Stimulated activated CD4-positive, alpha-beta T cell treated with anti-CD3 and anti-CD28 coated beads, Interleukin-4, amount 100 ng/mL, for 48 hours (primary cell): ENCODE measurements at regions not wholly inside any gene's neighbourhood (a gene's known extent, or its start where the extent isn't known, plus 50 kb on each side); places are given as distances from the start of the nearest gene placed in this dataset.

Experiments used
- DNase-seq, 2 donors: peaks; one replicate each; pipeline ENCODE4 v3.0.0-alpha.2; 2020; ENCODE audit warnings: low read depth in 2 of 2

DNA sequence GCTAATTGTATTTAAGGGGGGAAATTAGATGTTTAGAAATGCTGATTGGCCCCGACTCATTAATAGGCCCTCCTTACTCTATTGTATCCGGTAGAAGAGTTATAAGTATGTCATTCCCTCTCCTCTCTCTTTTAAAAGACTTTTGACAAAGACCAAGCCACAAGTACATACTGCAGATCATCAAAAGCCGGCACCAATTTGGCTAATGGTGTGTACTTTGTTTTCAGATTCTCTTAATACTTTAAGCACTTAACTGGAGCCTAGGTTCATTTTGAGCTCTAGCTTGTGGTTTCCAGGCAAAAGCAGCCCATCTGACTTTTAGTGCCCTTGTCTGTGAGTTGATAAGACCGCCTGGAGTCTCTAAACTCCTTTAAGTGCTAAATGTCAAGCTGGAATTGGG, 210.0 kb upstream of the LYZL1 start:
- DNase-seq = no peak

- no peak for DNase-seq
These were observed 207.6 kb upstream of the LYZL1 start for GRCh38 chr10:29081231-29081630.

DNA sequence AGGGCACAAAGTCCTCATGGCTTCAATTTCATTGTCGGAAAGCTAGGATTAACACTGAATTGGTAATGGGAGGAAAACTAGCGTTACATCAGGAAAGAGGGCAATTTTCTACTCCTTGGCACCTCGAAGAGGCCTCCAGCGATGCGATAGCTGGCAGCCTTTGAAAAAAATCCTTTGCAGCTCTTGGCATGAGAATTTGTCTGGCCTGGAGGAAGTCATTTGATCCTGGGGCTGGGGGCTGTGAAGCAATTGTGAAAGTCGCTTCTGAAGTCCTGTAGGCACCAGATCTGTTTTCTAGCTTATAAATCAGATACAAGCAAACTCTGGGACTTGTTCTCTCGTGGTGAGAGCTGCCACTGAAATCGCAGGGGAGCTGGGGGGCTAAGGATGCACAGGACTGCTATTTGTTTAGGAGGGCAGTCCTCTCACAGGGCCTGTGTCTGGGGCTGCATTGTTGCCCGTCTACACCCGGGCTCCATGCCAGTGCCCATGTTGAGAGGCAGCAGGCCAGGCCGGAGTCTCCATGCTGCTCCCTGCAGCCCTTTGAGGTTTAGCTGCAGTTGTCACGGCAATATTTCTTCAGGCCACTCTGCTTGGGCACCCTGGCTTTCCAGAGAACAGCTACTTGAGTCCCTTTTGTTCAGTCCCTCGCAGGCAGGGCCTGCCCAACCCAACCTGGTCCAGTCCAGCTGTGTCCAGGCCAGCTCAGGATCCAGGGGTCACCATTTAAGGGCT, 206.8 kb upstream of the LYZL1 start:
- no peak for DNase-seq

- no peak for DNase-seq
These were observed 205.8 kb upstream of the LYZL1 start for GRCh38 chr10:29083096-29083495.

DNA sequence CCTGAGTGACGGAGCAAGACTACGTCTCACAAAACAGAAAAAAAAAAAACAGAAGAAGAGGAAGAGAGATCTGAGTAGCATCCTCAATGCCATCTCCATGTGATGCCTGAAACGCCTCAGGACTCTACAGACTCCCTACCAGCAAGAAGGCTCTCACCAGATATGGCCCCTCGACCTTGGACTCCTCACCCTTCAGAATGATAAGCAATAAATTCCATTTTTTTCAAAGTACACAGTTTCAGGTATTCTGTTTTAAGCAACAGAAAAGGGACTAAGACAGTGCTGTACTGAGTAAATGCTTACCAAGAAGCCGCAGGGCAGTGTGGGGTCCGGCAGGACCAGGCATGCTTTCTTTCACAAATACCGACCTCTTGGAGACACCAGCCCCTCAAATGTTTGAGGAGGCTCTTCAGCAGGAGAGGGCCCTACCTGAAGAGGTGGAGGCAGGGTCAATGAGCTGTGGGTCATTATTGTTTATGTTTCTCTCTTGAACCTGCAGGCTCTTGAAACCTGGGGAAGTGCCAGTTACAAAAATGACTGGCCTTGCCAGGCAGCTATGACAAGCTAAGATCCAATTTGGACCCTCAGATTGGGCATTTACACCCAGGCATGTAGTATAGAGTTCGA, 204.1 kb upstream of the LYZL1 start:
- DNase-seq = no peak

DNA sequence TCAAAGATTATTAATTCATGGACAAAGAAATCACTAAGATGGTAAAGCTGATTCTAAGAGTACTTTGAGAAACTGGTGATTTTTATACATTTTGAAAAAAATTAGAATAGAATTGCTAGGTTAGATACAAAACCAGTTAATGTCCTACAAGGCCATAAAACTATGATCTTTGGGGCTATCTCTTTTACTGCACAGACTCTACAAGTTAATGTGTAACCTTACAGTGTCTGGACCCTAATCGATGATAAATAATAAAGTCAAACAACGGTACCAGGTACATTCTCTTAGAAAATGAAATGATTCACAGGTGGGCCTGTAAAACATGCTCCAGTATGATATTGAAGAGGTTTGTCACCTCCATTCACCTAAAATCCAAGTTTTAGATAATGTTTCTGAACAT, 199.8 kb upstream of the LYZL1 start:
- no peak for DNase-seq

- no peak for DNase-seq
These were observed 192.5 kb upstream of the LYZL1 start for GRCh38 chr10:29096303-29096824.

DNA sequence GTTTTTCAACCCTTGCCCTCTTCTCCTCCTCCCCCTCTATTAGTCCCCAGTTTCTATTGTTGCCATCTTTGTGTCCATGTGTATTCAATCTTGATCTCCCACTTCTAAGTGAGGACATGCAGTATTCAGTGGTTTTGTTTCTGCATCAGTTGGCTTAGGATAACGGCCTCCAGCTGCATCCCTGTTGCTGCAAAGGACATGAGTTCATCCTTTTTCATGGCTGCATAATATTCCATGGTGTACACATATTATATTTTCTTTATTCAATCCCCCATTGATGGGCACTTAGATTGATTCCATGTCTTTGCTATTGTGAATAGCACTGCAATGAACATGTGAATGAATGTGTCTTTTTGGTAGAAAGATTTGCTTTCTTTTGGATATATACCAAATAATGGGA, 190.4 kb upstream of the LYZL1 start:
- no peak for DNase-seq

- DNase-seq = no peak
These were observed 189.9 kb upstream of the LYZL1 start for GRCh38 chr10:29099001-29099400.

DNA sequence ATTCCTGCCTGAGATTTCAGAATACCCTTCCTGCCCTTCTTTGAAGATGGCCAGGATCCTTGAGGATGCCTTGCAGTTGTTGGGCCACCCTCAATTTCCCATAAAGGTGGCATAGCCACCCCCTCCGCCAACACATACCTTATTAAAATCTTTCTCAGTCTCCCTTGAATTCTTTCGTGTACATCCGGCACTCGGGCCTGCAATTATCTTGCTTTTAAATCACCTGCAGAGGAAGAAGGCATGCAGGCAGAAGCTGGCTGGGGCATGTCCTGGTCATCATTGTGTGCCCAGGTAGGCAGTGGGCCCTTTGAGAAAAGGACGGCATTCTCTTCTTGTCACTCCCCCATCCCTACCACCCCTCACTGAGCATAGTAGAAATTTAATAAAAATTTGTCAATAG, 189.5 kb upstream of the LYZL1 start:
- no peak for DNase-seq

DNA sequence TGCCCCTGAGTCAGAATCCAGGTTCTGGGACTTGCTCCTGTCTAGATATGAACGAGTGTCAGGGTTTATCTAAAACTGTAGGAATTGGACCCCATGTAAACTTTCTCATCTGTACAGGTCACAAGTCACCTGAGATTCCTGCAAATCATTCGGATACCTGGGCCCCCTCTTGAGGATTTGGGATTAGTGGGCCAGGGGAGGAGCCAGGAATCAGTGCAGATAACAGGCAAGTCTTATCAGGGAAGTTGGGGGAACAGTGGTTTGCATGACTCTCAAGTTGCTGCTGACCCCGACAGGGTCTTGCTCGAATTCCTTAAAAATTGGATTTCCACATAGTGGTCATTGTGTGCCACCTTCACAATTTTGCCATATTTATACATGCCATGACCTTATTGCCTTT, 188.4 kb upstream of the LYZL1 start:
- no peak for DNase-seq

- DNase-seq = no peak
These were observed 186.6 kb upstream of the LYZL1 start for GRCh38 chr10:29102233-29102632.

- DNase-seq = no peak
These were observed 186.2 kb upstream of the LYZL1 start for GRCh38 chr10:29102636-29103035.

DNA sequence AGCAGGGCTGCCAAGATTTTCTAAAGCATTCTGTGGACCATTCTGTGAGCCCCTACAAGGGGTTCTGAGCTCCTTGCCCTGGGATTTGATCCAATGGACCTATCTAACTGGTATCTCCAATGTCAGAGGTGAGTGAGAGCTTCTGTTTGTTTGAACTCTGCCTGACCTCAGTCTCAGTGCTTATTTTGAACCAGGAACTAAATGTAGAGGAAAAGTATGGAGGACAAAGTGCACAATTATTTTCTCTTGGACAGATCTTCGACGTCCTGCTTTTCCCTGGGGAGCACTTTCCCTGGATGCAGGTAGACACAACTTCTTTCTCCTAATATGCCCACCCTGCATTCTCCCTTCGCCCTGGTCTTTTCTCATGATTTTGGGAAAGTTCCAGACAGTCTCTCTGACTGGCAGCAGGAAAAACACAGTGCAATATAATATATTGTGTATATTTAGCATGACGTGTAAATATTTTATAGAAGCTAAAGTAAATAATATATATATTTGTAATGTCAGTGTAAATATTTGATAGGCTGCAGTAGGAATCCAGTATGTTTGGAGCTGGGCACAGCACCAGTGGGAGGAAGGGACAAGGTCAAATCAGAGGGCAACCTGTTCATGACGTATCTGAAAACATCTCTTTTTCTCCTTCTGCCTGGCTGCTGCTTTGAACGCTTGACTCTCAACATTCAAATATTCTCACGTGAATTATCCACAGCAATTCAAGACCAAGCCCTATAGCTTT, 184.0 kb upstream of the LYZL1 start:
- no peak for DNase-seq

- DNase-seq = no peak
These were observed 183.2 kb upstream of the LYZL1 start for GRCh38 chr10:29105516-29106215.

DNA sequence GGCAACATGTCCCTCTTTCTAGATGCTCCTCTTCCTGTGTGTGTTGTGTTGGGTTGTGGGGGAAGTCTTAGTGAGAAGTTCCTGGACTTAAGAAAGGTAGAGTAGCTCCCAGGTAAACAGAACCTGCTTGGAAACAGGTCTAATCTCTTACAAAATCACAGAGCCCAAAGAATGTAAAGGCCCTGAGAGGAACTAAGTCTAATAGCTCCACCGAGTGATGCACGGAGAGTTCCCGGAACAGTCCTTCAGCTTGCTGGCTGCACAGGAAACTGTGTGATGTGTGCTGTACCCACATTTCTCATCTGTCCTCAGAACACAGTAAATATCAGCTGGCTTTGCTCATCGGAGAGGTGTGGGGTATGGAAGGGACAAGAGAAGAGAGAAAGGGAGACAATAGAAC, 182.6 kb upstream of the LYZL1 start:
- no peak for DNase-seq

- no peak for DNase-seq
These were observed 180.9 kb upstream of the LYZL1 start for GRCh38 chr10:29107866-29108498.

DNA sequence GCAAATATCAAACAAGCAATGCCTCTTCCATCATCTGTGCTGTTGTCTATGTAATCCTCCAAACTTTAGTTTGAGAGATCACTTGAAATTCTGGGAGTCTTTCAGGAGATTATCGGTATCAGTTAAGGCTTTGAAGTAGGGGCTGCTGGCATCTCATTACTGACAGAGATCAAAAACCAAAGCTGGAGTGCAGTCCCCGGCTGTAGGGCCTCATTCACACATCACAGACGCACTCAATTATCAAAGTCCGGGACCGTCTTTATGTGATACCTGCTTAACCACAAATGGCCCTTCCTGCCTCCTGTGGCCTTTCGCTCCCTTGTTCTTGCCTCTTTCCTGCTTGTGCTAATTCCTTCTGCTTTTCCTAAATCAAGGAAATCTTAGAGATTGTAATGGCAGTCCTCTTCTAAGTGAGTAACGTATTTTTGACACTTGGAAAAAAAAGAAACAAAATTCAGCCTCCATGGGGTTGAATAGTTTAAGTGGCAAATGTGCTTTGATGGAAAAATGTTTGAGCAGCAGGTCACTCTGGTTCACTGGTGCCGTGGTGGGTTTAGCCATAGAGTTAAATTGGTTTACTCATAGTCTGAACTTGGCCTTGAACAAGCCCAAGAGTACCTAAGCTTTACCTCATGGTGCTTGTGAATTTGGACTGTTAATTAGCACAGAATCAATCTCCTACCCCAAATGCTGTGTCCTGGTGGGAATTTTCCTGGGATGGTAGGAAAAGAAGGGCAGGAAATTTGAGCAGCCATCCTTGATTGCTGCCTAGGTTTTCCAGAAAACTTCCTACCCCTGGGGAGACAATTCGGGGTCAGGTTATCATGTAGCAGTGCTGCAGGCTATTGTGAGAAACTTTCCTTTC, 178.9 kb upstream of the LYZL1 start:
- DNase-seq = no peak

- no peak for DNase-seq
These were observed 175.8 kb upstream of the LYZL1 start for GRCh38 chr10:29112827-29113615.

DNA sequence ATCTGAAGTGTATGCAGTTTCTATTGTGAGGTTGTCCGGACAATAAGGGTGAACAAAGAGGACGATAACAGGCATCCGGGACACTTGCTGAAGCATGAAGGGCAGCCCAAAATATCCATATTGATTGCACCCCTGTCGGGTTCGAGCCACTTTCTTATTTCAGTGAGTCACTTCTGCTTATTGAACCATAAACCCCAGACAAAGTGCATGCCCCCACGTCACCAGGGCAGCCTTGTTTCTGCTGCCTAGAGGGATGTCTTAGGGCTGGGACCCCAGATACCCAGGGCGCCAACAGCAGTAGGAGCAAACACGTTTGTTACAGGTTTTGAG, 175.3 kb upstream of the LYZL1 start:
- no peak for DNase-seq
